A549 (cell line): ENCODE measurements at regions not wholly inside any gene's neighbourhood (a gene's known extent, or its start where the extent isn't known, plus 50 kb on each side); places are given as distances from the start of the nearest gene placed in this dataset.

ENCODE experiments used
- ATAC-seq, 2 experiments: fragments of 200-7000 bp in 1 of 2; fragments of >200 bp in 1 of 2; cut with Nextera tagmentation in 1 of 2; cut with Tn5 transposase in 1 of 2; 3 replicates each; pipeline versions ENCODE4 v1.8.0 to v1.9.1; 2018 to 2020; ENCODE audit warnings: mild to moderate bottlenecking in 1 of 2, moderate library complexity in 1 of 2
- CTCF ChIA-PET: fragments of 300-600 bp; sonication (Branson Sonifier 250); formaldehyde crosslinking; extraction: SDS; loops from one replicate; lab custom pipeline; 2021; ENCODE audit warnings: antibody characterized with exemption, inconsistent platforms; lab: Yijun Ruan, JAX
- POLR2A ChIA-PET: fragments of 350-600 bp; formaldehyde crosslinking; extraction: SDS; loops from one replicate; lab custom pipeline; 2021; ENCODE audit warnings: antibody characterized with exemption, inconsistent platforms; lab: Yijun Ruan, JAX
- DNase-seq, 2 experiments: peaks; one replicate each; pipeline versions ENCODE4 v3.0.0 to v3.0.0-alpha.2; 2011 to 2016; ENCODE audit warnings: low read depth in 1 of 2, low spot score in 1 of 2
- FAIRE-seq: peaks from 2 replicates; lab custom pipeline; 2011; peaks lifted over from hg19 to GRCh38; lab: Jason Lieb, UNC
- H3K27ac ChIP-seq, 2 experiments: fragments of >200 bp; sonication (Bioruptor Twin); formaldehyde crosslinking; 3 replicates each; pipeline ENCODE4 v1.5.1; 2016 to 2017
- H3K4me1 ChIP-seq: fragments of >200 bp; sonication (Bioruptor Twin); formaldehyde crosslinking; 3 replicates; pipeline ENCODE4 v1.6.1; 2016
- H3K4me2 ChIP-seq: fragments of >200 bp; sonication (Bioruptor Twin); formaldehyde crosslinking; 3 replicates; pipeline ENCODE4 v1.6.1; 2016
- H3K4me3 ChIP-seq: fragments of >200 bp; sonication (Bioruptor Twin); formaldehyde crosslinking; 3 replicates; pipeline ENCODE4 v1.5.1; 2016
- H3K9me3 ChIP-seq: fragments of >200 bp; sonication (Bioruptor Twin); formaldehyde crosslinking; 3 replicates; pipeline ENCODE4 v1.6.1; 2016
- BCL3 ChIP-seq: fragments of >200 bp; sonication (Bioruptor Twin); formaldehyde crosslinking; IDR thresholded peaks from 3 replicates; pipeline ENCODE4 v1.6.1; 2016
- CEBPB ChIP-seq, 2 experiments: fragments of >200 bp in 1 of 2; sonication (Bioruptor Twin) in 1 of 2; formaldehyde crosslinking in 1 of 2; IDR thresholded peaks; 2 replicates each; pipeline ENCODE4 v1.6.1; 2012 to 2016
- CHD2 ChIP-seq: fragments of 150-350 bp; IDR thresholded peaks from 2 replicates; pipeline ENCODE4 v1.6.1; 2014; ENCODE audit warnings: low read length; ENCODE audit not compliant: partially characterized antibody
- FOSB ChIP-seq: fragments of 250-450 bp; sonication (Bioruptor Pico); IDR thresholded peaks from 2 replicates; pipeline ENCODE4 v1.5.0; 2020; ENCODE audit warnings: mild to moderate bottlenecking, moderate library complexity
- HOXB13 ChIP-seq: fragments of 250-450 bp; sonication (Bioruptor Pico); IDR thresholded peaks from 2 replicates; pipeline ENCODE4 v1.5.0; 2020; ENCODE audit warnings: low read depth, mild to moderate bottlenecking, moderate library complexity
- HOXB5 ChIP-seq: fragments of 250-450 bp; sonication (Bioruptor Pico); IDR thresholded peaks from 2 replicates; pipeline ENCODE4 v1.5.0; 2020; ENCODE audit warnings: mild to moderate bottlenecking, moderate library complexity
- JUNB ChIP-seq: fragments of >200 bp; sonication (Bioruptor Twin); formaldehyde crosslinking; IDR thresholded peaks from 2 replicates; pipeline ENCODE4 v1.6.1; 2016
- MAFK ChIP-seq: fragments of 450-650 bp; IDR thresholded peaks from 2 replicates; pipeline ENCODE4 v1.6.1; 2014; ENCODE audit not compliant: partially characterized antibody
- POLR2A ChIP-seq: IDR thresholded peaks from 2 replicates; pipeline ENCODE4 v1.6.1; 2012; ENCODE audit warnings: mild to moderate bottlenecking, low read length
- RCOR1 ChIP-seq: fragments of 150-350 bp; IDR thresholded peaks from 2 replicates; pipeline ENCODE4 v1.6.1; 2014; ENCODE audit warnings: antibody characterized with exemption, low read length, low read depth
- SMC3 ChIP-seq: fragments of >200 bp; sonication (Bioruptor Twin); formaldehyde crosslinking; IDR thresholded peaks from 3 replicates; pipeline ENCODE4 v1.6.1; 2018; ENCODE audit warnings: inconsistent platforms
- SREBF2 ChIP-seq: fragments of 450-650 bp; IDR thresholded peaks from 2 replicates; pipeline ENCODE4 v1.6.1; 2014; ENCODE audit warnings: mild to moderate bottlenecking, moderate library complexity
- TP53 ChIP-seq: fragments of 250-450 bp; sonication (Bioruptor Pico); IDR thresholded peaks from 2 replicates; pipeline ENCODE4 v1.5.0; 2021; ENCODE audit warnings: mild to moderate bottlenecking, moderate library complexity
- USF2 ChIP-seq: fragments of 450-650 bp; IDR thresholded peaks from 2 replicates; pipeline ENCODE4 v1.6.1; 2014; ENCODE audit warnings: antibody characterized with exemption
- ZFP36 ChIP-seq: fragments of 450-650 bp; IDR thresholded peaks from 2 replicates; pipeline ENCODE4 v1.6.1; 2014; ENCODE audit warnings: borderline replicate concordance; ENCODE audit not compliant: partially characterized antibody
- ZSCAN20 ChIP-seq: fragments of 250-450 bp; sonication (Bioruptor Pico); IDR thresholded peaks from 2 replicates; pipeline ENCODE4 v1.8.0; 2022; ENCODE audit warnings: mild to moderate bottlenecking, moderate library complexity
- WGBS: methylation state at CpG from one replicate; pipeline ENCODE4 v1.1.6; 2017; ENCODE audit errors: missing lambda C conversion rate; 5-methylcytosine and 5-hydroxymethylcytosine counted together
- TF ChIP-seq, protein P1 (sequence below): fragments of 250-450 bp; sonication (Bioruptor Pico); IDR thresholded peaks from 2 replicates; pipeline ENCODE4 v1.5.0; 2020; ENCODE audit warnings: low read depth, mild to moderate bottlenecking, moderate library complexity

DNA sequence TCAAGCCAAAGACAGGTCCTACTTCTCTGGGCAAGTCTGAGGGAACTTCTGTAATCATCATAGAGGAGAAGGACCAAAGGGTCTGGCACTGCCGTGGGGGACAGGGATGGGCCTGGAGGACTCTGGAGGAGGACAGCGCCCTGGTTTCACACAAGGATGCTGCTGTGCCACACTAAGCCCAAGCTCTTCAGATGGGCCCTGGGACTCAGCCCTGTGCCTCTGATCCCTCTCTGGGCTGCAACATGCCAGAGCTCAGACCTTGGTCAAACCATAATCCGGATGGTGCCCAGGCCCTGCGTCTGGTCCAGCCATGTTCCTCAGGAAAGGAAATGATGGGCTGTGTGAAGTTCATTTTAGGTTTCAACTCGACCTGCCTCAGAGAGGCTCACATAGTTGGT lies 222.0 kb upstream of the COPS8 start:
- H3K9me3 ChIP-seq, result no peaks in the 10 kb centered on the region
- POLR2A ChIA-PET, result no interaction called here
- FAIRE-seq (no peak), DNase-seq (no peak), ATAC-seq (no peak)
- no peak overlapping the region for H3K27ac ChIP-seq
- H3K4me1 ChIP-seq, result no peaks in the 10 kb centered on the region
- WGBS, result 61% methylated on average over 5 of the region's 5 CpGs
- TF ChIP-seq JUNB, result no peak
- no peak overlapping the region for H3K4me3 ChIP-seq
- CTCF ChIA-PET, result interaction anchor here (1.4 kb wide), 2 partner anchors 9 to 12 kb away, joined by 3 to 4 read pairs; no protein-coding TSS in a partner anchor
- H3K4me2 ChIP-seq, result no peak overlapping the region

DNA sequence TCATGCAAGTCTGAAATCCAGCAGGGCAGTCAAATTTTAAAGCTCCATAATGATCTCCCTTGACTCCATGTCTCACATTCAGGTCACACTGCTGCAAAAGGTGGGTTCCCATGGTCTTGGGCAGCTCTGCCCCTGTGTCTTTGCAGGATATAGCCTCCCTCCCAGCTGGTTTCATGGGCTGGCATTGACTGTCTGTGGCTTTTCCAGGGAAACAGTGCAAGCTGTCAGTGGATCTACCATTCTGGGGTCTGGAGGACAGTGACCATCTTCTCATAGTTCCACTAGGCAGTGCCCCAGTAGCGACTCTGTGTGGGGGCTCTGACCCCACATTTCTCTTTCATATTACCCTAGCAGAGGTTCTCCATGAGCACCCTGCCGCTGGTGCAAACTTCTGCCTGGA lies 220.6 kb upstream of the COPS8 start:
- Histone ChIP-seq H3K4me3 (no peak overlapping the region), H3K4me2 (no peak overlapping the region), H3K27ac (no peak overlapping the region), H3K4me1 (no peaks in the 10 kb centered on the region), H3K9me3 (no peaks in the 10 kb centered on the region)
- no peak for DNase-seq
- TF ChIP-seq ZSCAN20 (CRISPR knock-in tag) (no peak), MAFK (no peak), CHD2 (no peak), SMC3 (no peak)
- ATAC-seq, result no peak
- 27% methylated on average over 2 of the region's 2 CpGs for WGBS
- CTCF ChIA-PET, result no interaction called here
- POLR2A ChIA-PET, result no interaction called here
- no peak for FAIRE-seq

DNA sequence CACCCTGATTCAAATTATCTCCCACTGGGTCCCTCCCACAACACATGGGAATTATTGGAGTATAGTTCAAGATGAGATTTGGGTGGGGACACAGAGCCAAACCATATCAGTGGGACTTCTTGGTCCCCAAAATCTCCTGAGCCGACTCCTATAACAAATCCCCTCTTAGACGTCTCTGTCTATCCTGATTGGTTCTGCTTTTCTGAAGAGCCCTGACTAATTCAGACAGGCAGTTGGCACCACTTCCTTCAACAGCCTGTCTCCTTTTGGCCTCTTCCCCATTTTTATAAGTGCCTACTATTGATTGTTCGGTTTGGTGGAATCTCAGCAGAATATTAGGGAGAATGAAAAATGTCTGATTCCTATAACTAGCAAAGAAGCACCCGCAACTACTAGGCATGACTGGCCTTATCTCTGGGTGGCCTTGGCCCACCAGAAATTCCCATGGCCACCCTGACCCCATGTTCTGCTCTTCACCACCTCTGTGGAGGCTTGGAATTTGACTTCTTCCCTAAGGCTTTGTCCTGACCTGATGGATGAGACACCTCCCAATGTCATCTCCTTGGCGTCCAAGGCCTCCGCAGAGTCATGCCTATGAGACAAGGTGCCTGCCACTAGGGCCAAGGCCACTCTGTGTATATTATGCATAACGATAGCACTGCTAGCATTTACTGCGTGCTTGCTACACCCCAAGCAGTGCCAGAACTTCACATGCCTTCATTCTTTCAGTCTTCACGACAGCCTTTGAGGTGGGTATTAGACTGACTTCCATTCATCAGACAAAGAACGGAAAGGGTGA lies 218.9 kb upstream of the COPS8 start:
- POLR2A ChIA-PET, result no interaction called here
- FAIRE-seq, result no peak

More for the DNA sequence above, 218.9 kb upstream of the COPS8 start:
- Histone ChIP-seq H3K9me3 (no peaks in the 10 kb centered on the region), H3K4me1 (peaks cover 8% of the 10 kb centered on the region; the same call in 2 of the 3 replicates), H3K4me2 (no peak overlapping the region), H3K4me3 (no peak overlapping the region), H3K27ac (no peak overlapping the region)
- ATAC-seq (no peak), DNase-seq (no peak)
- TF ChIP-seq USF2, result no peak
- TF ChIP-seq POLR2A, result no peak
- no peak for TF ChIP-seq TP53 (CRISPR knock-in tag)
- TF ChIP-seq HOXB5 (CRISPR knock-in tag), result no peak
- no peak for TF ChIP-seq SMC3
- TF ChIP-seq CEBPB (IDR thresholded peaks at IDR 0.05), result no peak
- TF ChIP-seq RCOR1, result no peak
- TF ChIP-seq FOSB, result no peak
- TF ChIP-seq ZFP36, result no peak
- TF ChIP-seq, protein P1, sequence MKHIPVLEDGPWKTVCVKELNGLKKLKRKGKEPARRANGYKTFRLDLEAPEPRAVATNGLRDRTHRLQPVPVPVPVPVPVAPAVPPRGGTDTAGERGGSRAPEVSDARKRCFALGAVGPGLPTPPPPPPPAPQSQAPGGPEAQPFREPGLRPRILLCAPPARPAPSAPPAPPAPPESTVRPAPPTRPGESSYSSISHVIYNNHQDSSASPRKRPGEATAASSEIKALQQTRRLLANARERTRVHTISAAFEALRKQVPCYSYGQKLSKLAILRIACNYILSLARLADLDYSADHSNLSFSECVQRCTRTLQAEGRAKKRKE (CRISPR knock-in tag), result no peak
- TF ChIP-seq HOXB13 (CRISPR knock-in tag), result no peak
- no peak for TF ChIP-seq SREBF2
- no peak for TF ChIP-seq BCL3
- CTCF ChIA-PET, result no interaction called here
- WGBS, result 68% methylated on average over 10 of the region's 10 CpGs
